ENCODE measurements at regions not wholly inside any gene's neighbourhood (a gene's known extent, or its start where the extent isn't known, plus 50 kb on each side); places are given as distances from the start of the nearest gene placed in this dataset.

DNA sequence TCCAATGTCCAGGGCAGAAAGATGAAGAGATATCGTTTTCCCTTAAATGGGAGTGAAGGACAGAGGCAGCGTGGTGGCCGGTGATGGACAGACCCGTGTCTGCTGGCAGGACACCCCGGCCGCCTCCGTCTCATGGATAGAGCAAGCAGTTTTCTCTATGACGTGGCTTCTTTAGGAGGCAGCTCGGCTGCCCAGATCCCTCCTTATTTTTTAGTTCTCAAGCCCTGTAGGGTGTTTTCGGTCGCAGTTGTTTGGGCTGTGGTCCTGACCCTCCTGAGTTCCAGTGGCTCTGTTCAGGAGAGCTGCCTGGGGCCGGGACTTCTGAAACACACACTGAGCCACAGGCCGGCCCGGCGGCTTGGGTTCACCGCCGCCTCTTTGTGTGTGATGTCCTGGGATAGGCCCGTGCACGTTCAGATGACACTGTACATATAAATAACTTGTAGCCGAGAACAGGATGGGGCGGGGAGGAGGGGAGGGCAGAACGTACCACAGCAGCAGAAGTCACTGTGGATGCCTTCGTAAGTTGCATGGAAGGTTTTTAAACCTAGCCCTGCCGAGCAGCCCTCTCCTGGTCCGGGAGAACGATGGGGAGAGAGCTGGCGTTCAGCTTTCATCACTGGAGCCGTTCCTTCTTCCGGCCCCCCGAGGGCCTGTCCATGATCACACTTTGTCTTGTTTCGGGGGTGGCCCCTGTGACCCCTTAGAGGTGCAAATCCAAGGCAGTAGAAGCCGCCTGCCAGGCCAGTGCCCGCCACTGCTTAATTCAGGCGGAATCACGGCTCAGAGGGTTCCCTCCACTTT, 65.2 kb downstream of the SIK1 start:
- H3K27ac ChIP-seq, result peak overlapping the region; percentile 78 to 91 (median 83)
- intact Hi-C loops (cut with DNase I), result no loop called here
- no peak overlapping the region for H3K4me3 ChIP-seq
- no peaks in the 10 kb centered on the region for H3K36me3 ChIP-seq
- H3K9me3 ChIP-seq, result no peaks in the 10 kb centered on the region
- ATAC-seq, result peak; percentile 51 to 63 (median 61)
- H3K4me1 ChIP-seq, result no peaks in the 10 kb centered on the region
- peak; percentile 26 for TF ChIP-seq POLR2A (IDR thresholded peaks at IDR 0.05)
- TF ChIP-seq, protein P1, sequence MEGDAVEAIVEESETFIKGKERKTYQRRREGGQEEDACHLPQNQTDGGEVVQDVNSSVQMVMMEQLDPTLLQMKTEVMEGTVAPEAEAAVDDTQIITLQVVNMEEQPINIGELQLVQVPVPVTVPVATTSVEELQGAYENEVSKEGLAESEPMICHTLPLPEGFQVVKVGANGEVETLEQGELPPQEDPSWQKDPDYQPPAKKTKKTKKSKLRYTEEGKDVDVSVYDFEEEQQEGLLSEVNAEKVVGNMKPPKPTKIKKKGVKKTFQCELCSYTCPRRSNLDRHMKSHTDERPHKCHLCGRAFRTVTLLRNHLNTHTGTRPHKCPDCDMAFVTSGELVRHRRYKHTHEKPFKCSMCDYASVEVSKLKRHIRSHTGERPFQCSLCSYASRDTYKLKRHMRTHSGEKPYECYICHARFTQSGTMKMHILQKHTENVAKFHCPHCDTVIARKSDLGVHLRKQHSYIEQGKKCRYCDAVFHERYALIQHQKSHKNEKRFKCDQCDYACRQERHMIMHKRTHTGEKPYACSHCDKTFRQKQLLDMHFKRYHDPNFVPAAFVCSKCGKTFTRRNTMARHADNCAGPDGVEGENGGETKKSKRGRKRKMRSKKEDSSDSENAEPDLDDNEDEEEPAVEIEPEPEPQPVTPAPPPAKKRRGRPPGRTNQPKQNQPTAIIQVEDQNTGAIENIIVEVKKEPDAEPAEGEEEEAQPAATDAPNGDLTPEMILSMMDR (IDR thresholded peaks at IDR 0.05), result no peak
- peak in 1 of 3 donors; percentile 43 for DNase-seq
- WGBS (ENCODE audit: insufficient coverage, low coverage, low lambda C conversion rate, missing lambda C conversion rate), result 74% methylated on average over 15 of the region's 35 CpGs
- H3K27me3 ChIP-seq, result no peaks in the 10 kb centered on the region

DNA sequence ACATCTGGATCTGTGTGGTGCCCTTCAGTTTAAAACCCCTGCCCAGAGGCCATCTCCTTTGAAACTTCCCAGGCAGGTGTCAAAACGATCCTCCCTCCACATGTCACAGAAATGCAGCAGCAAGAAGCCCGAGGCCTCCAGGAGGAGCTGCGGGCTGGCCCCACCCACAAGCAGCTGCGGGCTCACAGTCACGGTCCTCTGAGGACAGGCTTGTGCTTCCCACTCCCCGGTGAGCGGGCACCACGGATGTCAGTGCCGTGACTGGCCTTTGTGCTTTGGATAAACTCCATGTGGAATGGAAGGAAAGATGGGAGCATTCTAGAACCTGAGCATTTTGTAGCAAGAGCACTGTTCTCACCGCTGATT, 65.8 kb downstream of the SIK1 start:
- no peaks in the 10 kb centered on the region for H3K36me3 ChIP-seq
- H3K27ac ChIP-seq, result peak overlapping the region; percentile 78 to 91 (median 83)
- H3K27me3 ChIP-seq, result no peaks in the 10 kb centered on the region
- no peaks in the 10 kb centered on the region for H3K4me1 ChIP-seq
- TF ChIP-seq, protein P1 (IDR thresholded peaks at IDR 0.05), result no peak
- TF ChIP-seq POLR2A (IDR thresholded peaks at IDR 0.05), result no peak
- H3K4me3 ChIP-seq, result no peak overlapping the region
- no peak for ATAC-seq
- no peaks in the 10 kb centered on the region for H3K9me3 ChIP-seq
- intact Hi-C loops (cut with DNase I), result no loop called here
- WGBS (ENCODE audit: insufficient coverage, low coverage, low lambda C conversion rate, missing lambda C conversion rate), result 43% methylated on average over 2 of the region's 10 CpGs
- peak in 1 of 3 donors; percentile 29 for DNase-seq

DNA sequence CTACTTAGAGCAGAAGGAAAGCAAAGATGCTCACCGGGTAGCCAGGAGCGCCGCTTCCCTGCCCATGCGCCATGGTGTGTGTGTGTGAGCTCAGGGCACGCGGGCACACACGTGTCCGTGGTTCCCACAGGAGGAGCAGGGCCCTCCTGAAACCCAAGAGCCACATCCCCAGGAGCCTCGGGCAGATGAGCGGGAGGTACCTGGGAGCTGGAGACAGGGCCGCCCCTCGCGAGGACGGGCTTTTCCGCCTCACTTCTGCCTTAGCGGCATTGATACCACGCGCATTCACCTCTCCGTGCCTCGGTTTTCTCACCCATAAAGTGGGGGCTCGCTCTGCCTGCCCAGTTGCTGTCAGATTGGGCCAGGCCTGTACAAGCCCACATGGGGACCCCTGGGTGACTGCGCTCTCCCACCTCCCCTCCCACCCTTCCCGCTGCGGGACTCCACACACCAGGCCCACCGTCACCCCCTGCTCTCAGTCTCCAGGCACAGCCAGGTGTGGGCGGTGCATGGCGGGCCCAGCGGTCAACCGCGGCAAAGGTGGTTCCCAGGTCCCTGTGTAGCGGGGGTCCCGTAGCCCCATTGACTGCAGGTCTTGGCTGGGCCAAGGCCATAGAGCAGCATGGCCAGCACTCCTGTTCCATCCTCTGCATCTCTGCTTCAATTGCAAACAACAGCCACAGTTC, 66.3 kb downstream of the SIK1 start:
- Histone ChIP-seq H3K4me3 (no peak overlapping the region), H3K4me1 (no peaks in the 10 kb centered on the region), H3K27me3 (no peaks in the 10 kb centered on the region), H3K36me3 (no peaks in the 10 kb centered on the region), H3K9me3 (no peaks in the 10 kb centered on the region), H3K27ac (peak overlapping the region in 1 of 3 donors; percentile 91)
- intact Hi-C loops (cut with DNase I), result no loop called here
- WGBS (ENCODE audit: insufficient coverage, low coverage, low lambda C conversion rate, missing lambda C conversion rate), result no CpG with 5 or more reads among the region's 32 CpGs
- DNase-seq (peak in 1 of 3 donors; percentile 14), ATAC-seq (no peak)
- TF ChIP-seq, protein P1 (IDR thresholded peaks at IDR 0.05), result no peak
- TF ChIP-seq POLR2A (IDR thresholded peaks at IDR 0.05), result no peak

DNA sequence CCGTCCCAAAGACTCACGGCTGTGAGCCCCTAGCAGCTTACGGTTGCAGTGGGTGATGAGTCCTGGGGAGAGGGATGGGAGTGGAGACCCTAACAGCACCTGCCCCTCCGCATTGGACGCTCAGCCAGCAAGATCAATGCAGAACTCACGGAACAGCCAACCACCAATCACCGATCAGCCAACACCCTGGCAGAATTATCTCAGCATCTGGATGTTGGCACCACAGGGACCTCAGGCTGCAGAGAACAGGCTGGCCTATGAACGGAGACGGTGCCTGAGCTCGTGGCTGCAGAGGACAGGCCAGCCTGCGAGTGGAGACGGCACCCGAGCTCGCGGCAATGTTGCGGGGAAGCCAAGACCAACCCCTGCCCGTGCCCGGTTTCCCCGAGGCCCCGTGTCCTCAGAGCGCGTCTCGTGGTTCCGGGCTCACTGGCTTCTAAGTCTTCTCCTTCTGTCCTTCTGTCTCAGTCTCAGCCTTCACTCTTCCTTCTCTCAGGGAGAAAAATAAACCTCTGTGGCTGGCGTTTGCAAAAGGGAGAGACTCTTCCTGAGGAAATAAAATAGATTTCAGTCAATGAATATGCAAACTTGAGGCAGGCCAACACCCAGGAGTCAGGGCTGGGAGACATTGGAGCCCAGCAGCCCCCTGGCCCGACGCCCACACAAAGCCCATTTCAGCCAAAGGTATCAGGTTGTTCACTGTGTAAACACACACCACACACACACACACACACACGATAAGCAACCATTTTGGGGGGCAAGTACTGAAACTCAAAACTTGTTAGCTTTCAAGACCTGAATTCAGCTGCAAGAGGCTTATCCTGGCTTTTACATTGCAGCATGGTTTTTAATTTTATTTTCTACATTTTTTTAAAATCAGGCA, 67.8 kb downstream of the SIK1 start:
- Histone ChIP-seq H3K27ac (no peak overlapping the region), H3K27me3 (no peaks in the 10 kb centered on the region), H3K9me3 (no peaks in the 10 kb centered on the region), H3K4me3 (no peak overlapping the region), H3K36me3 (no peaks in the 10 kb centered on the region), H3K4me1 (no peaks in the 10 kb centered on the region)
- 64% methylated on average over 13 of the region's 28 CpGs for WGBS (ENCODE audit: insufficient coverage, low coverage, low lambda C conversion rate, missing lambda C conversion rate)
- intact Hi-C loops (cut with DNase I), result no loop called here
- DNase-seq (peak in 1 of 3 donors; percentile 14), ATAC-seq (no peak)
- TF ChIP-seq, protein P1 (IDR thresholded peaks at IDR 0.05), result no peak
- TF ChIP-seq POLR2A (IDR thresholded peaks at IDR 0.05), result no peak
